GM19328 (cell line): ENCODE measurements at regions not wholly inside any gene's neighbourhood (a gene's known extent, or its start where the extent isn't known, plus 50 kb on each side); places are given as distances from the start of the nearest gene placed in this dataset.
"Not testable (repeated sequence)": the region's sequence is repeated elsewhere in the genome, so short reads cannot be mapped to it uniquely, and the experiment has no call there.

Experiments used
- ATAC-seq: cut with Tn5 transposase; IDR thresholded peaks from one replicate; pipeline ENCODE4 v1.9.1; 2021; ENCODE audit warnings: mild to moderate bottlenecking, moderate library complexity; ENCODE audit not compliant: unreplicated experiment

DNA sequence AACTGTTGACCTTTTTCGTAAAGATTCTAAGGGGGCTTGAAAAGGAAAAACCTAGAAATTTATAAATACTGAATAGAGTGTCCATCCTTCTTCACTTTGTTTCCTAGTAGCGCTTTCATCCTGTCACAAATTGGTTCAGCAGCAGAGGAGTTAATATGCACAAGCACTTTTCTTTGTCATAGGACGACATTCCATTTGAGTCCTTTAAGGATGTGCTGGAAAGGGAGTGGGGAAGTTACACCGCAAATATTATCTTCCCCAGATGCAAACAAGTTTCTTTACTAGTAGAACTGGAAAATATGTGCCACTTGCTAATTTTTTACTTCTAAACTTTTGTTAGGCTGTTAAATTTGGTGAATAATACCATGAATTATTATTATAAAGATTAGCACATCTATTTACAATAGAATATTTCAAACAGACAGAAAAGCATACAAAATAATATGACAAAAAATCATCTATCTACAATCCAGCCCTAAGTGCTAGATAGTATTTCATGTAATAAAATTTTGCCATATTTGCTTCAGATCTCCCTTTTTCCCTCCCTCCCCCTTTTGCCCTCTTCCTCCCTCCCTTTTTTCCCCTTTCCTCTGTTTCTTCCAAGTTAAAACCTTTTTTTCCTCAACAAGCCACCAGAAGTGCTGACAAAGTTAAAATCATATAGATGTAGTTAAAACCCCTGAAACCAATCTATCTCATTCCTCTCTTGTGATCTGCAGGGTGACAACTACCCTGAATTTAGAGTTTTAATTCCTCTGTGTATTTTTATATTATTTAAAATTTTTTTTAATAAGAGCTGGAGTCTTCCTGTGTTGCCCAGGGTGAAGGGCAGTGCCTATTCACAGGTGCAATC is 50.5 kb upstream of the MAP4K3 start:
- no peak for ATAC-seq

DNA sequence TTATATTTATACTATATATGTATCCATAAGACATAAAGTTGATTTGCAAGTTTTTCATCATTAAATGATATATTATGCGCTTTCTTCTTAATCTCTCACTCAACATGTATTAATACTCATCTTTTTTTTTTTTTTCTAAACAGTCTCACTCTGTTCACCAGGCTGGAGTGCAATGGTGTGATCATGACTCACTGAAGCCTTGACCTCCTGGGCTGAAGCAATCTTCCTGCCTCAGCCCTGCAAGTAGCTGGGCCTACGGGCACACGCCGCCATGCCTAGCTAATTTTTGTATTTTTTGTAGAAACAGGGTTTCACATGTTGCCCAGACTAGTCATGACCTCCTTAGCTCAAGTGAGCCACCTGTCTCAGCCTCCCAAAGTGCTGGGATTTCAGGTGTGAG is 51.4 kb upstream of the MAP4K3 start:
- ATAC-seq = no peak

DNA sequence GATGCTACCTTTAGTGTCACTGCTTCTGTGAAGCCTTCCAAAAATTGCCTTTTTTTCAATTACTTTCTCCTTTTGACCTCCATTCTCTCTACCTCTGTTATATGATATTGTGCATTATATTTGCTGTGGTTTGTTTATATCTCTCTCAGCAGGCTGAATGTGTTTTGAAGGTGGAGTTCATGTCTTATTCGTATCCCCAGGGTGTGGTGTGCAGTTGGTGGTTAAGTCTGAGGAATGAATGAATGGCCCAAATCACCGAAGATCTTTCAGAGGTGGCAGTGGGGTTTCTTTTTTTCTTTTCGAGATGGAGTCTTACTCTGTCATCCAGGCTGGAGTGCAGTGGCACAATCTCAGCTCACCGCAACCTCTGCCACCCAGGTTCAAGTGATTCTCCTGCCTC is 53.5 kb upstream of the MAP4K3 start:
- ATAC-seq = no peak

GRCh38 chr2:39491653-39492052 is 54.6 kb upstream of the MAP4K3 start:
- ATAC-seq = no peak

GRCh38 chr2:39492095-39492590 is 55.1 kb upstream of the MAP4K3 start:
- peak; percentile 94 for ATAC-seq

GRCh38 chr2:39492716-39493115 is 55.6 kb upstream of the MAP4K3 start:
- no peak for ATAC-seq

DNA sequence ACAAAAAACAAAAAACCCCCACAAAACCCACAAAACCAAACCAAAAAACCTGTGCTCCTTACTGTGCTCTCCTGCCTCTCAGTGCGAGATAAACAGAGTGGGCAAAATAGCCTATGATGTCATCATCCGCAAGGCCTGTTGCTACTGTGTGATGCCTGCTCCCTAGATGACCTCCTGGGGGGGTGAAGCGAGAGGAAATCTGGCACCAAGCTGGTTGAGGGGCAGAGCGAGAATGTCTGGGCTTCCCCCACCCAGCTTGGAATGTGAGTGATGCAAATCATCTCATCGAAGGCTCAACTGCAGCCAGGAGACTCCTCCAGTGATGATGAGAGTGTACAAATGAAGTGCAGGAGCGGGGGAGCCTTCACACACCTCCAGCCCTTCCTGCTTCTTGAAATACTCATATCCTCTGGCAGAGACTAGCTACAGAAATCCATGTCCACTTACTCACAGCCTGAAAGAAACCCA is 57.7 kb upstream of the MAP4K3 start:
- peak; percentile 45 for ATAC-seq

GRCh38 chr2:39497082-39497801 is 60.2 kb upstream of the MAP4K3 start:
- ATAC-seq = no peak

DNA sequence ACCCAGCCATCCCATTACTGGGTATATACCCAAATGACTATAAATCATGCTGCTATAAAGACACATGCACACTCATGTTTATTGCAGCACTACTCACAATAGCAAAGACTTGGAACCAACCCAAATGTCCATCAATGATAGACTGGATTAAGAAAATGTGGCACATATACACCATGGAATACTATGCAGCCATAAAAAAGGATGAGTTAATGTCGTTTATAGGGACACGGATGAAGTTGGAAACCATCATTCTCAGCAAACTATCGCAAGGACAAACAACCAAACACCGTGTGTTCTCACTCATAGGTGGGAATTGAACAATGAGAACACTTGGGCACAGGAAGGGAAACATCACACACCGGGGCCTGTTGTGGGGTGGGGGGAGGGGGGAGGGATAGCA is 61.1 kb upstream of the MAP4K3 start:
- not testable (repeated sequence) for ATAC-seq

- no peak for ATAC-seq
Observed at GRCh38 chr2:39498786-39499185, 61.7 kb upstream of the MAP4K3 start.

DNA sequence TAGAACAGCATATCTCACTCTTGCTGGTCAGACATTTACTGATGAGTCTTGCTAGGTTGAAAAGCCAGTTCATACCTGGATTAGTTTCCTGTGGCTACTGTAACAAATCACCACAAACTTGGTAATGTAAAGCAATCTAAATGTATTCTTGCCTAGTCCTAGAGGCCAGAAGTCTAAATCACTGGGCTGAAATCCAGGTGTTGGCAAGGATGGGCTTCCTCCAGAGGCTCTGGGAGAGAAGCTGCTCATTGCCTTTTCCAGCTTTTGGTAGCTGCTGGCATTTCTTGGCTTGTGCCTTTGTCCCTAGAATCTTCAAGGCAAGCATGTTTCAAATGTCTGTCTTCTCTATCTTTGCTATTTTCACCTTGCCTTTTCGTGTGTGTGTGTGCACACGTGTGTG is 62.3 kb upstream of the MAP4K3 start:
- ATAC-seq = no peak

DNA sequence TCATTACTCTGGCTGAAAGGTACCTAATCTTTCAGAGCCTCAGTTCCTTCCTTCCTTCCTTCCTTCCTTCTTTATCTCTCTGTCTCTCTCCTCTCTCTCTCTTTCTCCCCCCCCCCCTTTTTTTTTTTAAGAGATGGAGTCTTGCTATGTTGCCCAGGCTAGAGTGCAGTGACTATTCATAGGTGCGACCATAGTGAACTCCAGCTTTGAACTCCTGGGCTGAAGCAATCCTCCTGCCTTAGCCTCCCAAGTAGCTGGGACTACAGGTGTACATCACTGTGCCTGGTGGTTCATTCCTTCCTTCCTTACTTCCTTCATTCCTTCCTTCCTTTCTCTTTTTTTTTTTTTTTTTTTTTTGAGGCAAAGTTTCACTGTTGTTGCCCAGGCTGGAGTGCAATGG is 64.3 kb upstream of the MAP4K3 start:
- ATAC-seq = no peak

DNA sequence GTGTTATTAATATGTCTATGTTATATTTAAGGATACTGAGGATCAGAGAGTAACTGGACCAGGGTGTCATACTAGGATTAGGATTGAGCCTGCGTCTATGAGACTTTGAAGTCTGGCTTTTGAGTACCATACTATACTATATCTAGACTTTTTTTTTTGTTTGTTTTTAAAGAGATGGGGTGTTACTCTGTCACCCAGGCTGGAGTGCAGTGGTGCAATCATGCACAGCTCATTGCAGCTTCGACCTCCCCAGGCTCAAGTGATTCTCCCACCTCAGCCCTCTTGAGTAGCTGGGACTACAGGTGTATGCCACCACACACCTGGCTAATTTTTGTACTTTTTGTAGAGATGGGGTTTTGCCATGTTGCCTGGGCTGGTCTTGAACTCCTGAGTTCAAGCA is 66.2 kb upstream of the MAP4K3 start:
- no peak for ATAC-seq

DNA sequence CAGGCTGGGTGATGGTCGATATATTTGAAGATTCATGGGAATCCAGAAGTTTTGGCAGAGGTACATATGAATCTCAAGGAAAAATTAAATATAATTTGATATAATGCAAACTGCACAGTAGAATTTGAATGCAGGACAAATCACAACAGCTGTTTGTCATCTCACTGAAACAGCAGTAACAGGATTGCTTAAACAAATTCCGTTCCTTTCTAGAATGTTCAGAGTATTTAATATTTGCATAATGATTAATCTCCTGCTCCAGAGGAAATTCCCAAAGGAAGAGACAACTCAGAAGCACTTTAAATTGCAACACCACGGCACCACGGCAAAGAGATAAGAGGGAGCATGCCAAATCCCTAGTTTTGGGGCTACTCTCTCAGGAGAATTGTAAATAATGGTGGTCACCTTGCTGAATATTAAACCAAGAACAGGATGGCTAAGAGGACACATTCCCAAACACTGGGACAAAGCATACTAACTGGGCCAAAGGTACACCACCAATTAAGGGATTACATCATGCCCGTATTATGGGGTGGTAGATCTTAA is 67.8 kb upstream of the MAP4K3 start:
- no peak for ATAC-seq

GRCh38 chr2:39506215-39506614 is 69.1 kb upstream of the MAP4K3 start:
- ATAC-seq = no peak

GRCh38 chr2:39508198-39508597 is 71.1 kb upstream of the MAP4K3 start:
- ATAC-seq = no peak

GRCh38 chr2:39510140-39510539 is 73.1 kb upstream of the MAP4K3 start:
- no peak for ATAC-seq

DNA sequence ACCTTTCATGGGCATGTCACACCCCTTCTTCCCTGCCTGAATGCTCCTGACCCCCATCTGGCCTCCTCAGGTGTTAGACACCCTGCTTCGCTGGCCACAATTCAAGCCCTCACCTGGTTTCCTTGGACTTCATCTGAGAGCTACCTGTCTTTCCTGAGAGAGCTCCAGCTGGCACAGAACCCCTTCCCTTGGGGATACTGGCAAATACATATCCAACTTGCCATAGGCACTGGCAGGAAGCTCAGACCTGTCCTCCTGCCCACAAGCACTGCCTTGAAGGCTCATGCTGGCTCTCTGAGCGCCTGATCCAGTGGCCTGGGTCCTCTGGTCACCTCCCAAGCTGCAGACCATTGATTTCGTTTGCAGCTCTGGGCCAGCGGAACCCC is 74.1 kb upstream of the MAP4K3 start:
- ATAC-seq = no peak

DNA sequence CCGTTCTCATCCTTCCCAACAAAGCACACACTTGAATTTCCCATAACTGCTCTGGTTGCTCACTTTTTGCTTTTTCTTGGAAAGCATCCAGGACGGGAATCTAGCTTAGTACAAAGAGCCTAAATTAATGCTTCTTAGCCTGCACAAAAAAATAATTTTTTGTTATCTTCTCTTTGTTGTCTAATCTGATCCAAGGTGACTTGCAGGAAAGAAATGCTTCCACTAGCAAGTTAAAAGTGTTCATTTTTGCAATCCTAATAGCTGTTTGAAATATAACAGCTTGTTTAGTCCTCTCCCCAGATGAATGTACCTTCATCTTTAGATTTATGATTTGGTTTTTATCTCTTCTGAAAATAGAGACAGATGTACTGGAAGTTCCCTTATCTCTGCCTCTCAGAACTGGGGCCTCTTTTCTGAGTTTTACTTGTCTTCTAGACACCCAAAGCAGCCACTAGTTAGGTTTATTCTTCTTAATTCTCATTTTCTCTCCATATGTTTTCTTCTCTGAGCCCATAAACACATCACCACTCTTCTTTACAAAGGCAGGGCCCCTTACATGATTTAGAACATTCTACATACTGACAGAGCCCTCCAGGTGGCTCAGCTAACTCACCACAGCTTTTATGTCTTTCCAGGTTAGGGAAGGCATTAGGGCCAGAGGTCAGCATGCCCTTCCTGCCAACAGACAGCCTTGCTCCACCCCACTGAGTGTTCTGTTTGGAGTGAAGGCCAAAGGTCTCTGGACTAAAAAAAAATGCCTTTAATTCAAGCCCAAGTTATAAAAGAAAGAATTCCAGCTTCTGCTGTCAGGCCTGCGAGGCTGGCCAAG is 74.7 kb upstream of the MAP4K3 start:
- no peak for ATAC-seq

DNA sequence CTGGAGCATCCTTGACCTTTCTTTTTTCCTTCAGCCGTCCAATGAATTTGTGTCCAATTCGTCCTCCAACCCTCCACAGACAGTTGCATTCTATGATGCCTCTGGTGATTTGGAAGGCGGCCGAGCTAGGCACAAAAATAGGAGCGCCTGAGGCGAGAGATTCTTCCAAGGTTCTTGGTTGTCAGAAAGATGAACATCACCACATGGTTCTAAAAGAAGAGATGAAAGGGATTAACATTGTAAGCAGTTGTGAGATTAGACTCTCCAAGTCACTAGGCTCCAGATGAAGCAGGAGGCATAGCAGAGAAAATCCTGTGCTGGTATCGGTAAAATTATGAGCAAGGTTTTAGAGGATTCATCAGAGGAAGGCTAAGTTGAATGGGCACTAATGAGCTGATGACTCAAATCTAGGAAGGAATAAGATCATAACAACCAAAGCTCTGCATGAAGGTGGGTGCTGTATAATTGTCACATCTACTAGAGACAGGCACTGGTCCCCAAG is 75.4 kb upstream of the MAP4K3 start:
- ATAC-seq = no peak

DNA sequence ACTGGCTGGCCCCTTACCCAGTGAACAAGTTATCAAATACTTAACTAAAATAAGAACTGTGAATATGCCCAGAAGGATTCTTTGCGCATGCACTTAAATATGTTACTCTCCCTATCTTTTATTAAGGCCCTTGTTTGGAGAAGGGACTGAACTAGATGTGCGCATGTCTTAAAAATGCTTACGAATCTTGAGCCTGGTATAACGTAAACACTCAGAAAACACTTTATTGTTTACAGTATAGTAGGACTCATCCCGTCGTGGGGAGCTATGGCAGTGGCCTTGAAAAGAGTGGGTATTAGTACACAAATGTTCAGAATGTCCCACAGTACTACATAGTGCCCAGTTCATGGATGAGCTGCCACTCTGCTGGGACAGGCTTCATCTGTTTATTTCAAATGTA is 75.9 kb upstream of the MAP4K3 start:
- no peak for ATAC-seq
